ENCODE measurements at regions not wholly inside any gene's neighbourhood (a gene's known extent, or its start where the extent isn't known, plus 50 kb on each side); places are given as distances from the start of the nearest gene placed in this dataset.

DNA sequence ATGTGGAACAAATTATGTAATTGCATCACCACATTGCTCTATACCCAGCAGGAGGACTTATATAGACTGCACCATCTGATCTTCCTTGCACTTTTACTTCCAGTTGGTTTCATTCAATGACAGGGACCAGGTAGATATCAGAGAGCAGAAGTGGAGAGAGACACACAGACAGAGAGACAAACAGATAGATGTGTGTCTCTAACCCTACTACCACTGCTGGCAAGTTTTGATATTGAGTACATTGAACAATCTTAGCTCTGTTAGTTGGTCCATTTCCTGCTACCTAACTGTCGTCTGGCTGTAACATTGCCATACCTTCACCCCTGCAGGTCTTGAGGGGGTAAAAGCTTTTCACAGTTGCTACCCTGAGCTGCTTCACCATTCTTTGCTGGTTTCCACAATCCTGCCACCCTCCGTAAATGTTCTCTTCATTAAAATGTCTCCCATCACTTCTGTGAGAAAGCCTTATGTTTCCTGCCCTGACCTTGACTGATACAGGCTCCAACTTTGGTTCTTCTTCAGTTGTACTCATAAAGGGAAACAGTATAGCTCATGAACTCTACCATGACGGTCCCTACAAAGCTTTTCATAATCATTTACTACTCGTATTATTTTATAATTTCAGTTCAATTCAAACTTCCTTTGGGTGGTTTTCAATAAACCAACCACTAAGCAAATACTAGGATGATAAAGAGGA, 62.3 kb upstream of the ITGA4 start:
- H3K4me3 ChIP-seq, result no peak overlapping the region
- H3K36me3 ChIP-seq, result no peaks in the 10 kb centered on the region
- DNase-seq, result no peak
- no peaks in the 10 kb centered on the region for H3K9me3 ChIP-seq
- no peaks in the 10 kb centered on the region for H3K27me3 ChIP-seq

DNA sequence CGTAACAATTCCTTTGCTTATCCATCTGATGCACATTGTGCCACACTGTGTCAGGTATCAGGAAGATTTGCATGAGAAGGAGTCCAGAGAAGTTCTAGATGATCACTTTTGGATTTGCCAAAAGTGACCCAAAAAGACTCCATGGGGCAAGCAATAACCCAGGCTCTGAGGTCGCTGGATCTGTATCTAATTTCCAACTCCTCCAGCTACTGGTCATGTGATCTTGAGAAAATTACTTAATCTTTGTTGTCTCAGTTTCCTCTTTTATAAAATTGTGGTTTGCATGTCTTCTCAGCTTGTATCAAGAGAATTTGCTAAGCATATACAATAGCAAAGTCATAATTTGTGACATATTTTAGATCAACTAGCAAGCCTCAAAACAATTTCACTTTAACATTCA, 61.3 kb upstream of the ITGA4 start:
- DNase-seq, result no peak
- H3K36me3 ChIP-seq, result no peaks in the 10 kb centered on the region
- H3K9me3 ChIP-seq, result no peaks in the 10 kb centered on the region
- H3K4me3 ChIP-seq, result no peak overlapping the region
- H3K27me3 ChIP-seq, result no peaks in the 10 kb centered on the region

DNA sequence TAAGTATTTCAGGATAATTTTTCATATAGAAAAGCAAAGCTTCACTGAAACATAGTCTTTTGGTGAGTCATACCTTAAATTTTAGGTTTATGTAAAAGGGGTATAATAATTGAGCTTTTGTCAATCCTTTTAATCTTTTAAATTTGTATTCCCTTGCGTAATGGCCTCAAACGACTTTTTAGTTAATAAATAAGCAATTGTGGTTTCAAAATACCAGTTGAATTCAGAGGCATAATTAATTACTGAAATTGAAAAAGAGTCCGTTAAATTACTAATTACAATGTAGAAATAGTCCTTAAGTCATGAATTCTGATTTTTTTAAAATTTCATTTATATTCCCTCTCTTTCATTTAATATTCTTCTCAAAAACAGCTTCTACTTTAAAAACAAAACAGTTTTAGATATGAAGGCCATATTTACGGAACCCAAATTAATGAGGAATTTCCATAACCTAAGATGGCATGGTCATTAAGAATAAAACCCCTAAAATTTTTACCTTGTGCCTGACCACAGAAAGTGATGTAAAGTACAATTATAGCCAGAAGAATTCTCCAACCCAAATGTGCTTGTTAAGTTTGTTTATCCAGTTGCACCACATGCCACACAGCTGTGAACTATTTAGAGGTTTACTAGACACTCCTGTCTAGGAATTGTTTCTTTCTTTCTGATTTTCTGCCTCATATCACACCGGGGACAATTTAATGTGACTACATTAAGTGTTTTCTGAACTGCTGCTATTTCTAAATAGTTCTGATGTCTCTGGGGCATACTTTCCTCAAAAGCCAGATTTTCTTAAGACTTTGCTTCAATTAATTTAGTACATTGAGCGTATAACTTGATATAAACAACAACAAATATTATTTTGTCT, 60.7 kb upstream of the ITGA4 start:
- no peaks in the 10 kb centered on the region for H3K36me3 ChIP-seq
- no peaks in the 10 kb centered on the region for H3K9me3 ChIP-seq
- H3K27me3 ChIP-seq, result no peaks in the 10 kb centered on the region
- no peak for DNase-seq
- no peak overlapping the region for H3K4me3 ChIP-seq

DNA sequence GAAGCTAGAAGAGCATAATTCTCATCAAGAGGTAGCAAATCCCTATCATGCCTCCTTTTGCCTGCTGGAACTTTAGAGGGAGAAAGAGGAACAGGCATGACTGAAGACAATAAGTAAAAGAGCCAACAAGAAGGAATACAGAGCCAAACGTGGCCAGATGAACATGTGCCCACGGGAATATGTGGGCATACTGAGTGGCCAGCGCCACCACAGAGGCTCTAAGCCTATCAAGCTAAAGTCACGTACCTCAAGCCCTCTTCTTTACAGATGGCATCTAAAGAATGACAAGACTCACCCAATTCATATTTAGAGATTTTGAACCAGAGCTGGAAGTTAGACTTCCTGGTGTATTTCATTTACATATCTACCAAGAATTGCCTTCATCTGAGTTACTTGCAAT, 59.9 kb upstream of the ITGA4 start:
- no peaks in the 10 kb centered on the region for H3K9me3 ChIP-seq
- no peaks in the 10 kb centered on the region for H3K36me3 ChIP-seq
- no peak overlapping the region for H3K4me3 ChIP-seq
- no peak for DNase-seq
- no peaks in the 10 kb centered on the region for H3K27me3 ChIP-seq

DNA sequence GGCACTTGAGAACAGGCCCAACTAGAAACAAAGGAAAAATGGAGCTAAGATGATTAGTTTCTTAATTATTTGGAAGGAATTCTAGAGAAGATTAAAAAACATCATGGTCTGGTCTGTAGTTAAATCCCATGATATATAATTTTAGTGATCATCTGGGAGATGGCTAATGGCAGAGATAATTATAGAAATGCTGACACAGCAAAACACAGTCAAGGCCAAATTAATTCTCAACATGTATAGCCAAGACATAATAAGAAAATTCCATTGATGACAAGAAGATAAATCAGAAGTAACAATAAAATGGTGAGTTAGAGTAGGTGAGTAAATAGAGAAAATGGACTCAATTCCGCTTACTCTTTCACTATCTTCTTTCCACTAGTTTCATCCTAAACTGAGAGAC, 59.2 kb upstream of the ITGA4 start:
- H3K36me3 ChIP-seq, result no peaks in the 10 kb centered on the region
- no peak overlapping the region for H3K4me3 ChIP-seq
- H3K27me3 ChIP-seq, result no peaks in the 10 kb centered on the region
- DNase-seq, result no peak
- H3K9me3 ChIP-seq, result no peaks in the 10 kb centered on the region

DNA sequence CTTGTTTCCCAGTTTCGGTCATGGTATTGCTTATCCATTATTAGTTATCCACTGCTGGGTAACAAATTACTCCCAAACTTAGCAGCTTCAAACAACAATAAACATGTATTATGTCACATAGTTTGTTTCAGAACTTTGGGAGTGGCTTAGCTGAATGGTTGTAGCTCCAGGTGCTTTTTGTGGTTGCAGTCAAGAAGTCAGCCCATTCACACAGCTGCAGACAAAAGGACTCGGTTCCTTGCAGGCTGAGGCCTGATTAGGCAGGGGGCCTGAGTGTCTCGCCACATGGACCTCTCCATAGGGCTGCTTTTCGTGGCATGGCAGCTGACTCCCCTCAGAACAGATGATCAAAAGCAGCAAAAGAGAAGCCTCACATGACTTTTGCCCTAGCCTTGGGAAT, 58.2 kb upstream of the ITGA4 start:
- Histone ChIP-seq H3K9me3 (no peaks in the 10 kb centered on the region), H3K4me3 (no peak overlapping the region), H3K36me3 (no peaks in the 10 kb centered on the region), H3K27me3 (no peaks in the 10 kb centered on the region)
- no peak for DNase-seq

DNA sequence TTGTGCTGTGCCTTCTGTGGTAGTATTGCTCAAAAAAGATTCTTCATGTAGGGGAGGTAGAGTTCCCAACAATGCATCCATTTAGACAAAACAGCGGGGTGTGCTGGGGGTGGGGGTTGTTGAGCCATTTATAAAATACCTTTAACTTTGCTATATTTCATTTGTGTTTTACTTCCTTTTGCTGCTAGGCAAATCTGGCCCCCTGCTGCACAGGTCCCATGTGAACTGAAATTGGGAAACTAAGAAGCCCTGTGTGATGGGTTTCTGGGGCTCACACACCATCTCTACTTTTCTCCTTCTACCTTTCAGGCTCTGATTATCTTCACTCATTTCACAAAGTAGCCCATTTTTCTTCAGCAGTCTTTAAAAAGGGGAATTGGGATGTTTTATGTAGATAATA, 52.7 kb upstream of the ITGA4 start:
- no peak for DNase-seq
- Histone ChIP-seq H3K27me3 (no peaks in the 10 kb centered on the region), H3K9me3 (no peaks in the 10 kb centered on the region), H3K36me3 (no peaks in the 10 kb centered on the region), H3K4me3 (no peak overlapping the region)

DNA sequence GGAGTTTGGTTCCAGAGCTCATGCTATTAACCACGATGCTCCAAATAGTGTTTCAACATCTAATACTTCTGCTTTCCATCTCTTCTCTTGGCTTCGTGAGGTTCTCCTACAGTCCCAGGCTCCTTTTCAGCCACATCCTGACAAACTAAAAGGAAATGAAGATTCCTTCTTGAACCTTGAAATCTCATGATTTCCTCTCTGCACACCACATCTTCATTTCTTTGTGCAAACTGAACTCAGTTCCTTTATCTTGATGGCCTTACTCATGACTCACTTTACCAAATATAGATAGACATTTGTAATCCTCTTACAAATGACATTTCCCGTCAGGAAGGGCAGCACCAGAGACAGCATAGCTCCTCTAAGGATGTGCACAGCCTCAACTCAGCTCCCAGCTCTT, 50.0 kb upstream of the ITGA4 start:
- H3K27me3 ChIP-seq, result no peaks in the 10 kb centered on the region
- no peak overlapping the region for H3K4me3 ChIP-seq
- no peak for DNase-seq
- H3K9me3 ChIP-seq, result no peaks in the 10 kb centered on the region
- H3K36me3 ChIP-seq, result no peaks in the 10 kb centered on the region
